Type B pancreatic cell (in vitro differentiated cells): ENCODE measurements at regions not wholly inside any gene's neighbourhood (a gene's known extent, or its start where the extent isn't known, plus 50 kb on each side); places are given as distances from the start of the nearest gene placed in this dataset.
"Not testable (repeated sequence)": the region's sequence is repeated elsewhere in the genome, so short reads cannot be mapped to it uniquely, and the experiment has no call there.

Source experiments
- DNase-seq: peaks from one replicate; pipeline ENCODE4 v3.0.0; 2021; ENCODE audit warnings: mixed read lengths; ENCODE audit not compliant: unreplicated experiment; ENCODE audit errors: extremely low spot score
- H3K27ac Mint-ChIP-seq: 2 replicates; pipeline ENCODE4 v1.8.0; 2021; ENCODE audit warnings: mild to moderate bottlenecking, mixed read lengths
- H3K27me3 Mint-ChIP-seq: 2 replicates; pipeline ENCODE4 v1.8.0; 2021; ENCODE audit warnings: mixed read lengths
- H3K36me3 Mint-ChIP-seq: 2 replicates; pipeline ENCODE4 v1.8.0; 2021; ENCODE audit warnings: mixed read lengths
- H3K4me1 Mint-ChIP-seq: one replicate; pipeline ENCODE4 v1.8.0; 2021; ENCODE audit warnings: mixed read lengths; ENCODE audit not compliant: unreplicated experiment
- H3K4me3 Mint-ChIP-seq: 2 replicates; pipeline ENCODE4 v1.8.0; 2021; ENCODE audit warnings: mild to moderate bottlenecking, mixed read lengths
- H3K9me3 Mint-ChIP-seq: 2 replicates; pipeline ENCODE4 v1.8.0; 2021; ENCODE audit warnings: mixed read lengths
- CTCF ChIP-seq: fragments of 200-600 bp; sonication (generic); conservative IDR thresholded peaks from 2 replicates; pipeline ENCODE4 v1.5.0; 2021; ENCODE audit warnings: antibody characterized with exemption, mild to moderate bottlenecking

GRCh38 chr2:150674283-150674682 lies 186.8 kb upstream of the RND3 start:
- no peak overlapping the region for H3K4me3 Mint-ChIP-seq
- no peaks in the 10 kb centered on the region for H3K27me3 Mint-ChIP-seq
- peaks cover 6% of the 10 kb centered on the region for H3K9me3 Mint-ChIP-seq
- no peak for TF ChIP-seq CTCF
- no peak for DNase-seq
- peaks cover 9% of the 10 kb centered on the region for H3K4me1 Mint-ChIP-seq
- no peak overlapping the region for H3K27ac Mint-ChIP-seq
- H3K36me3 Mint-ChIP-seq, result no peaks in the 10 kb centered on the region

- Mint-ChIP-seq H3K36me3 (peaks cover 1% of the 10 kb centered on the region), H3K27me3 (no peaks in the 10 kb centered on the region), H3K4me3 (no peak overlapping the region), H3K9me3 (peaks cover 23% of the 10 kb centered on the region), H3K27ac (no peak overlapping the region), H3K4me1 (peaks cover 5% of the 10 kb centered on the region)
- no peak for TF ChIP-seq CTCF
- no peak for DNase-seq
These were observed 184.8 kb upstream of the RND3 start for GRCh38 chr2:150672311-150672710.

DNA sequence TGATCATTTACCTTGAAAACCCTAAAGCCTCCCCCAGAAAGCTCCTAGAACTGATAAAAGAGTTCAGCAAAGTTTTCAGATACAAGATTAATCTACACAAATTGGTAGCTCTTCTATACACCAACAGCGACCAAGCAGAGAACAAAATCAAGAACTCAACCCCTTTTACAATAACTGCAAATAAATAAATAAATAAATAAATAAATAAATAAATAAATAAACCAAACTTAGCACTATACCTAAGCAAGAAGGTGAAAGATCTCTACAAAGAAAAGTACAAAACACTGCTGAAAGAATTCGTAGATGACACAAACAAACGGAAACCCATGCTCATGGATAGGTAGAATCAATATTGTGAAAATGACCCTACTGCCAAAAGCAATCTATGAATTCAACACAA lies 182.0 kb upstream of the RND3 start:
- H3K4me3 Mint-ChIP-seq, result no peak overlapping the region
- no peak for TF ChIP-seq CTCF
- H3K27ac Mint-ChIP-seq, result no peak overlapping the region
- no peaks in the 10 kb centered on the region for H3K4me1 Mint-ChIP-seq
- DNase-seq, result no peak
- H3K36me3 Mint-ChIP-seq, result peaks cover 4% of the 10 kb centered on the region
- peaks cover 26% of the 10 kb centered on the region for H3K9me3 Mint-ChIP-seq
- H3K27me3 Mint-ChIP-seq, result no peaks in the 10 kb centered on the region

GRCh38 chr2:150667039-150667438 lies 179.6 kb upstream of the RND3 start:
- not testable (repeated sequence) for H3K27me3 Mint-ChIP-seq, DNase-seq, H3K4me3 Mint-ChIP-seq, H3K4me1 Mint-ChIP-seq, H3K36me3 Mint-ChIP-seq, H3K27ac Mint-ChIP-seq
- H3K9me3 Mint-ChIP-seq, result peaks cover 26% of the 10 kb centered on the region

DNA sequence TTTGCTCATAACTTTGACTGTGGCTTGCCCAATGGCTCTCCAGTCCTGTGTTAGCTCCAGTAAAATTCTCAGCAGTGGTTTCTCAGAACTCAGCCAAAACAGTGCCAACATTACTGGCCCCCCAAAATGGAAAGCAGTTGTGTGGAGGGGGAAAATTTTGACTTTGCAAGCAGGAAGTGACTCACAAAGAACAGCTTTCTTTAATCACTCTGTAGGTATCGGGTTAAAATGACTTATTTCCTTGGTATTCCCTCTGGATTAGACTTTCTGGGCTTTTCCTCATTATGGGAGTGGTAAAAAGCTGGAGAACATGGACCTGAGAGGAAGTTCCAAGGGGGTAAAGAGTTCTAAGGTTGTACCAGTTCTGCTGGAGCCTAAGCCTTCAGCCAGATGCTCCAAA lies 175.7 kb upstream of the RND3 start:
- Mint-ChIP-seq H3K9me3 (peaks cover 19% of the 10 kb centered on the region), H3K4me1 (no peaks in the 10 kb centered on the region), H3K36me3 (peaks cover 7% of the 10 kb centered on the region), H3K27me3 (no peaks in the 10 kb centered on the region), H3K27ac (no peak overlapping the region), H3K4me3 (no peak overlapping the region)
- no peak for DNase-seq
- no peak for TF ChIP-seq CTCF

DNA sequence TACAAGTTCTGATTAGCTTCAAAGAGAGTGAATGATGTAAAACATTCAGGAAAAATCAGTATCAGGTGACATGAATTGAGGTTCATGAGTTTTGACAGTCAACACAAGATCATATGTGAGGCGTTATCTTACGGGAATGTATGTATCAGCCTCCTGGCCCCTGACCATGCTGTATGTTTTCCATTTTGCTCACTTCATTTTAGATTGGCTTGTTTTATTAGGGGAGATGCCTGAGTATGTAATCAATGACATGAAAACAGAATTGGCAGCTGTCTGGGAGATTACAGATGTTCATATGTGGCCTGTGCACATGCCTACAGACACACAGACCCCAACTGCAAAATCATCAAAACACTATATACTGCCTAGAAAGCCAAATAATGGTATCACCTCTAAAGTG lies 168.5 kb upstream of the RND3 start:
- H3K27me3 Mint-ChIP-seq, result no peaks in the 10 kb centered on the region
- H3K36me3 Mint-ChIP-seq, result peaks cover 4% of the 10 kb centered on the region
- H3K9me3 Mint-ChIP-seq, result peaks cover 17% of the 10 kb centered on the region
- no peak for DNase-seq
- no peaks in the 10 kb centered on the region for H3K4me1 Mint-ChIP-seq
- H3K4me3 Mint-ChIP-seq, result no peak overlapping the region
- no peak overlapping the region for H3K27ac Mint-ChIP-seq
- no peak for TF ChIP-seq CTCF
